HepG2 (cell line): ENCODE measurements at regions not wholly inside any gene's neighbourhood (a gene's known extent, or its start where the extent isn't known, plus 50 kb on each side); places are given as distances from the start of the nearest gene placed in this dataset.

Source experiments
- CTCF ChIP-seq: sonication (generic); formaldehyde crosslinking; IDR thresholded peaks from 2 replicates; pipeline ENCODE4 v1.5.0; 2020; ENCODE audit warnings: mild to moderate bottlenecking, missing genetic modification reagents, moderate library complexity
- ELK4 ChIP-seq: sonication (generic); formaldehyde crosslinking; IDR thresholded peaks from 2 replicates; pipeline ENCODE4 v1.9.0; 2021; ENCODE audit warnings: missing genetic modification reagents, borderline replicate concordance
- HBP1 ChIP-seq: IDR thresholded peaks from 2 replicates; pipeline ENCODE4 v1.6.1; 2016; ENCODE audit warnings: low read depth, control low read depth
- HIVEP1 ChIP-seq: sonication (generic); formaldehyde crosslinking; IDR thresholded peaks from 2 replicates; pipeline ENCODE4 v1.4.0; 2020; ENCODE audit warnings: mild to moderate bottlenecking, missing genetic modification reagents
- POLR2AphosphoS5 ChIP-seq: IDR thresholded peaks from 2 replicates; pipeline ENCODE4 v1.6.1; 2012; ENCODE audit warnings: low read depth, low read length
- ZBTB21 ChIP-seq: sonication (generic); formaldehyde crosslinking; IDR thresholded peaks from 2 replicates; pipeline ENCODE4 v1.4.0; 2020; ENCODE audit warnings: missing genetic modification reagents
- ZBTB7A ChIP-seq: sonication (generic); formaldehyde crosslinking; IDR thresholded peaks from 2 replicates; pipeline ENCODE4 v1.8.0; 2022; ENCODE audit warnings: mild to moderate bottlenecking, missing genetic modification reagents
- ZFX ChIP-seq: sonication (generic); formaldehyde crosslinking; IDR thresholded peaks from 2 replicates; pipeline ENCODE4 v1.4.0; 2020; ENCODE audit warnings: mild to moderate bottlenecking, low read depth, missing genetic modification reagents, moderate library complexity
- ZNF274 ChIP-seq: sonication (generic); formaldehyde crosslinking; IDR thresholded peaks from 2 replicates; pipeline ENCODE4 v1.5.1; 2020; ENCODE audit warnings: mild to moderate bottlenecking, missing genetic modification reagents
- ZNF614 ChIP-seq: IDR thresholded peaks from 2 replicates; pipeline ENCODE4 v1.6.1; 2018; ENCODE audit warnings: missing biosample characterization, missing genetic modification reagents, inconsistent platforms, borderline replicate concordance
- ZNF747 ChIP-seq: sonication (generic); formaldehyde crosslinking; IDR thresholded peaks from 2 replicates; pipeline ENCODE4 v1.8.1; 2023; ENCODE audit warnings: missing genetic modification reagents, mild to moderate bottlenecking, borderline replicate concordance

GRCh38 chr22:27470169-27470772 lies 331.3 kb downstream of the MN1 start:
- TF ChIP-seq ZBTB7A (CRISPR knock-in tag), result no peak
- no peak for TF ChIP-seq HIVEP1 (CRISPR knock-in tag)
- TF ChIP-seq CTCF, result no peak
- TF ChIP-seq HBP1 (CRISPR knock-in tag), result no peak
- no peak for TF ChIP-seq POLR2AphosphoS5
- no peak for TF ChIP-seq ZNF747 (CRISPR knock-in tag)
- TF ChIP-seq ELK4 (CRISPR knock-in tag), result no peak
- TF ChIP-seq ZNF274 (CRISPR knock-in tag), result no peak
- TF ChIP-seq ZFX (CRISPR knock-in tag), result no peak
- no peak for TF ChIP-seq ZNF614 (CRISPR knock-in tag)
- TF ChIP-seq ZBTB21 (CRISPR knock-in tag), result no peak
